Activated naive CD4-positive, alpha-beta T cell (primary cell): ENCODE measurements at regions not wholly inside any gene's neighbourhood (a gene's known extent, or its start where the extent isn't known, plus 50 kb on each side); places are given as distances from the start of the nearest gene placed in this dataset.
A peak's percentile ranks its signal among the peaks of the same experiment; 100 is the strongest.

Experiments used
- DNase-seq, 4 experiments: peaks; one replicate each; lab custom pipeline; 2025; lab: John Stamatoyannopoulos, UW

DNA sequence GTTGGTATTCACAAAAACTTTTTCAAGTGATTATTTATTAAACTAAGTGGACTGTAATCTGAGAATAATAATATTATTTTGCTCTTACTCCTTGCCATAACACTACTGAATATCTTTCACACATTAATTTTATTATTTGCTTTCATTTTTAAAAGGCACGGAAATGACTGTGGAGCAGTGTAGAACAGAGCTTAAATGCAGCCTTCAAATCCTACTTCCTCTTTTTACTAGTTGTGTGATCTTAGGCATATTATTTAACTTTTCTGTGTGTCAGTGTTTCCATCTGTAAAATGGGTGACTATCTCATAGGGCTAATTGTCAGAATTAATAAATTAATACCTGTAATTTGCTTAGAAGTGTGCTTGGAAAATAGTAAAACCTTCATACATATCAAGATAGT lies 55.5 kb upstream of the SLC8A1 start:
- no peak for DNase-seq

DNA sequence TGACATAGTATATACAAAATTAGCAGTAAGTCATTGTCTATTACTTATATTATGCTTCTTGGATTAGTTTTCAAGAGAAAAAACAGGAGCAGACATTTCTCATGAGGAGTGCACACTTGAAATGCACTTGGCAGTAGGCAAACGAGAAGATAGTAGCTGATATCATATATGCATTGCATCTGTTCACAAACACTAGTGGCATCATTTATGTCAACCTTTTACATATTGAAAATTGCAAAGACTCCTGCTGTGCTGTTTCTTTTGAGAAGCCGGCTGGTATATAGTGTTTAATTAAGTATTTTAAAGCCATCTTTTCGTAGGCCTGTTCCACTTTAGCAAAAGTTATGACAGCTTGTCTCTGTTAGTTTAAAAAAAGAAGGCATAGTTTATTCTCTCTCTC lies 58.4 kb upstream of the SLC8A1 start:
- no peak for DNase-seq

DNA sequence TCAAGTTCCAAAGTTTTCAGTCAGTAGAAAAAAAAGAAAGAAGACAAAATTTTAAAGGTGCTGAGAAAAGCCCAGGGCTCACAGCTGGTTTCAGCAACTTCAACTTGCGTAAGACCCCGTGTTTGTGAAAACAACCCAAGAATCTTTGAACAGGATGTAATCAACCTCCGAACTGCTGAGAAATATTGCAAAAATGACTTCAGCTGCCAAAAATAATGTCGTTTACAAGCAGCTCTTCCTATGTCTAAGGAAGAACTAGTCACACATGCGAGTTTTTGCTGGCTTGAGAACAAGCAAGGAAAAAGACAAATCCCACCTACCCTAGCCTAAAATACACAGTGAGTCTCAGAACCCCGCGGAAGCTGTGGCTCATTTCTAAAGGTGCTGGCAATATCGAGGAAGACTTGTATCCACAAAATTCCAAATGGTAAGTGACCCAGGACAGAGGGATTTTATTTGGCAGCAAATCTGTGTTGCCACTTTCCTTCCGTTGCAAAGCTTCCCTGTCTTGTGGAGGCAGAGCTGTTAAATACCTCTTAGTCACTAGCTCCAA lies 59.8 kb upstream of the SLC8A1 start:
- no peak for DNase-seq

DNA sequence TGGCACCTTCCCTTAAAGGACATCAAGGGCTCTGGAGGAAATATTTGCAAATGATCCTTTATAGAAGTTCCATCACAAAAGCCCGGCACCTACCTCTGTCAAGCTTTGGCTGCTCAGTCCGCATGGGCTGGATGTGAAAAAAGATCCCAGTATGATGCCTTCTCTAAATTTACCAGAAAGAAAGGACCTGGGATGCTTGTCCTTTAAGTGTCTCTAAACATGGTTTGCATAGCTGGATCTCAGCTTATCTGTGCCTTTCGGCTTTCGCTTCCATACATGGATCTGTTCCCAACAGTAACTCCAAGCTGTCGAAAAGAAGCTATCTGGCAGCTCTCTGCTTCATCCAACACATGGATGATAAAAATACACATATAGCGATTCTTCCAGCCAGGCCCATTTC lies 60.4 kb upstream of the SLC8A1 start:
- no peak for DNase-seq

DNA sequence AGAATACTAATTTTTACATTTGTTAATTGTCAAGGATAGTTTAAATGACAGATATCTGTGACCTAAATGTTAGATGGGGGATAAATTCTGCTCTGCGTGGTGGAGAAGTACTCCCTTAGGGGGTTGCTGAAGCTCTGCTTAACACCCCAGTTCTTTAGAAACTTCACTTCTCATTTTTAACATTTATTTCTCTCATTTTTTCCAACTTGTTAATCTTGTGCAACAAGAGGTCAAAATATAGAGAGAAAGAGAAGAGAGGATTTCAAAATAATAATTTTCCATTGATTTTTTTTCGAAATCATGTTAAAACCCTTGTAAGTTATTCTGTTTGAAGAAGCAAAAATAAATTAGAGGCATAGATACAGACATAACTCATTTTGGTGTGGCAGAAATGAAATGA lies 61.3 kb upstream of the SLC8A1 start:
- DNase-seq, result no peak

DNA sequence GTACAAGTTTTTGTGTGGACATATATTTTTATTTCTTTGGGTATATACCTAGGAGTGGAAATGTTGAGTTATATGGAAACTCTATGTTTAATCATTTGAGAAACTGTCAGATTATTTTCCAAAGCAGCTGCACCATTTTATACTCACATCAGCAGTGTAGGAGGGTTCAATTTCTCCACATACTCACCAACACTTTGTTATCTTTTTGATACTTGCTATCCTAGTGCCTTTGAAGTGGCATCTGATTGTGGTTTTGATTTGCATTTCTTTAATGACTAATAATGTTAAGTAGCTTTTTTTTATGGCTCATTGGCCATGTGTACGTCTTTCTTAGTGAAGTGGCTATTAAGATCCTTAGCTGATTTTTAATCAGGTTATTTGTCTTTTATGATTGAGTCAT lies 64.7 kb upstream of the SLC8A1 start:
- DNase-seq, result no peak

DNA sequence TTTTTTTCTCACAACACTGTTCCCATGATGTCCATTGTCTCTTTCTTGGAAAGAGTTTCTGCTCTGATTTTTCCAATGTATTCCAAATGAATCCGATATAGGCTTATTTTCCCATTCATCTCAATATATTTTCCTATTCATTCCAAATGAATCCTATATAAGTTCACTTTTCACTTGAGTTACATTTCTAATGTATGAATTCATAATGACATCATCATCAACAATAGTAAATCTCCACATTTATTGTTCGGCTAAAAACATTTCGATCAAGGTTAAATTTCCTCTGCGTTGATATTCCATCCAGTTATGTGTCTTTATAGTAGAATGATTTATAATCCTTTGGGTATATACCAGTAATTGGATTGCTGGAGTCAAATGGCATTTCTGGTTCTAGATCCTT lies 76.7 kb upstream of the SLC8A1 start:
- DNase-seq, result no peak

DNA sequence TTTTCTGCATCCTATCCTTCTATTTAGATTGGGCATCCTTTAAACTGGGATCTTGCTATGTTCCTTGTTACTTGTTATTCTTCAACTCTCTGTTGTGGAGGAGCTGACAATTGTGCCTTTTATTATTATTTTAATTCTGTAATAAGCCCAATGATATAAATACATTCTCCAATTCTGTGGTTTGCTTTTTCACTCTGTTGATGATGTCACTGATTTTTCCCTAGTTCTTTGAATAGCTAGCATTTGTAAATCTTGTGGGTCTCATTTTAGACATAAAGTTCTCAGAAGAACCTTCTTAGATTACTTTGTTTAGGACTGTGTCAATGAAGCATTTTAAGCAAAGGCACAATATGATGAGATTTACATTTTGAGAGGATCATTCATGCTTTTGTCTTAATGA lies 79.5 kb upstream of the SLC8A1 start:
- DNase-seq, result no peak

DNA sequence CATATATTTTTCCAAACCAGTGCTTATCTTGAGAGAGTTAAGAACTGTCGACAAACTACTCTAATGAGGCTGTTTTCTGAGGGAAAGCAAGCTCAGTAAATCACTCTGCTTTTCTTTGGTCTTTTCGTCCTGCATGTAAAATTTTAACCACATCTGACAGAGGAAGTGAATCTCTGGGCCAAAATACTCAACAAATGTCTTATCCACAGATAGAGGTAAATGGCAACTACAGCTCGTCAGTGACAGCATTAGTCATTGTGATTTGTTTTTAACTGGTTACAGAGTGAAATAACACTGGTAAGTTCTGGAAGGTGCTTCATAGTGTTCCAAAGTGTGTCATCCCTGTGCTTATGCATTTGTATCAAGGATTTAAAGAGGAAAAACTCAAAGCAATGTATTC lies 82.6 kb upstream of the SLC8A1 start:
- DNase-seq, result no peak

DNA sequence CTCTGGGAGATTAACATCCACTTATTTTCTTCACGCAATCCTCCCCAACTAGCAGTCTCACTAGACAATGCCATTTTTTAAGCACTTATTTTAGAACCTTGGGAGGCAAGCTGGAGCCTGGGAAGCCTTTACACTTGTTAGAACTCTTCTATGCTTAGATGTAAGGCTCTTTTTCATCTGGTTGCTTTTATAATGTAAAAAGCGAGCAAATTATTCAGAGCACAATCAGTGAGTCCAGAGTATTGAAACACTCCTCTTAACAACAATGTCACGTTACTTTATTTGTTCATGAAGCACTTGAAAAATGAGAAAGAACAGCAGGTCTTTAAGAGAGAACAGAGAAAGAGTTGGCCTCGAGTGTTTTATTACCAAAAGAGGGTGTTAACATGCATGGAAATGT lies 84.1 kb upstream of the SLC8A1 start:
- no peak for DNase-seq

DNA sequence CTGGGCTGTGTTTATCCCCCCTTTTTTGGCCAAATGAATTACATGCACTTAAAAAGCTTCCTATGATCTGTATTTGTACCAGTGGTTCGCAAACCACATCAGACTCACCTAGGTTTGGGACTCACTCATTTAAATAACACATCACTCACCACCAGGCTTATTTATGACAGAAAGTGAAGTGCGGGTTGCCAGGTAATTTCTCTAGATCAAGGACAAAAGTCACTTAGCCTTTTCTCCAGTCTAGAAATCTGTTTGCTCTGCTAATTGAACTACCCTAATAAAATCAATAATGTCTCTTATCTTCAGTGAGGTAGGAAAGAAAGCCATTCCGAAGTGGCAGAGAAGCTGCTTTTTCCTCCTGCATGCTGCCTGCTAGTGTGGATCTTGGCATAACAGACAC lies 88.1 kb upstream of the SLC8A1 start:
- no peak for DNase-seq

DNA sequence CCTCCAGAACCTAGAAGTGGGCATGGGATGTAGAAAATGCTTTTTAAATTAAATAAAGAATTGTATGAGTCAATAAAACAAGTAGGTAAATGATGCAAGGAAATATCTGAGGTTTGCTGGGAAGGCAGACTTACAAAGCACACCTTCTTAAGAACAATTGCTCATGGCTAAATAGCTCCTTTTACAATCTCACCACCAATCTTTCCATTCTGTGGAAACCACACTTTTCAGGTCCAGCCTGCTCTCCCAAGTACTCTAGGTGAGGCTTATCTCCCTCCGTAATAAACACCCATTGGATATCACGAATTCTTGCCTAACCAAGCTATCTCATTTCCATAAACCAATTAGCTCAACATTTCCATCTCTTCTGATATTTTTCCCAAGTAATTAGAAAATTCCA lies 91.5 kb upstream of the SLC8A1 start:
- no peak for DNase-seq

DNA sequence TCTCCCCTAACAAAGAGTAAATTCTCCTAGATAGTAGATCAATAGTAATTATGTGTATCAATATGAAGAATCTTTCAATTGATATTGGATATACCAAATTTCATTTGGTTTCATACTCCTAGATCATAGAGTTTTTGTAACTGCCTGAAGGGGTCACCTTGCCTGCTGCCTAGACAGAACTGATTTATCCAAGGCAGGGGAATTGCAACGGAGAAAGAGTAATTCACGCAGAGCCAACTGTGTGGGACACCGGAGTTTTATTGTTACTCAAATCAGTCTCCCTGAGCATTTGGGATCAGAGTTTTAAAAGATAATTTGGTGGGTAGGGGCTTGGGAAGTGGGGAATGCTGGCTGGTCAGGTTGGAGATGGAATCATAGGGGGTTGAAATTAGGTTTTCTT lies 92.2 kb upstream of the SLC8A1 start:
- DNase-seq, result no peak

DNA sequence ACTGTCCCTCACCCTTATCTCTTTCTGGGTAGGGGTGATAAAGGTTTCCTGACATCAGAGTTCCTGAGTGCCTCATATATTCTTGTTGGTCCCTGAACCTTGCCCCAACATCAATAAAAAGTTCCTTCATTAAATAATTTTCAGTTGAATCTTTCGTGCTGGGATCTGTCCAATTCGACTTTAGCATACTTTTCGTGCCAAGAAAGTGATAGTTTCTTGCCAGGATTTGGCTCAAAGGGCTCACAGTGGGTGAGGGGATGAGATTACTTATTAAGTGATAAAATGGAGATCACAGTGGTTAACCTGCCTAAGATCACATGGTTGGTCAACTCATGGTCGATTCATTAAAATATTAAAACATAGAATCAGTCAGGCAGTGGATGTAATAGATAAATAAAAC lies 93.8 kb upstream of the SLC8A1 start:
- DNase-seq, result no peak

DNA sequence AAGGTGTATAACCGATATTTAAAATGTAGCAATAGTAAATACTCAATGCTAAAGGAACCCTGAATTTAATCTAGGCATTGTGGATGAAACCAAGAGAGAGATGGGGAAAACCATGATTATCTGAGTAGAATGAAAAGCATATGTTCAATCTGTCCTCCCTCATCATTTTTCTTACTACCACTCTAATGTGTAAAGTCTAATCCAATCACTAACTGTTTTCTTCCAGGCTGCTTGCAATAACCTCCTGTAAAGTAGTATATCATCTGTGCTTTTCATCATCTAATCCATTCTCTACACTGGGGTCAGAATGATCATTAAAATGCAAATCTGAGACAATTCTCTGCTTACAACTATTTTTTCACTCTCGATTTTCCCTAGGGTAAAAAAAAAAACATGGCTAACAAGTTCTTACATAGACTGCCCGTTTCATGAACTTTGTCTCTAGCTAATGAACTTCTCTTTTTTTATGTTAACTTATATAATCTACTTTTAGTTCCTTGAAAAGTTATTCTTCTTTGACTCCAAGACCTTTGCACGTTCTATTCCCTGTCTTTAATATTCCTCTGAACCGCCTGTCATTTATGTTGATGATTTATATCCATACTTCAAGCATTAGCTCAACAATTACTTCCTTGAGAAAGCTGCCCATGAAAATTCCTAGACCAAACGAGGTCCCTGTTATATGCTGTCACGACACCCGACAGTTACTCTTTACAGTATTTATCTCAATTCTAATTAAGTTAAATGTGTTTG lies 94.7 kb upstream of the SLC8A1 start:
- no peak for DNase-seq

DNA sequence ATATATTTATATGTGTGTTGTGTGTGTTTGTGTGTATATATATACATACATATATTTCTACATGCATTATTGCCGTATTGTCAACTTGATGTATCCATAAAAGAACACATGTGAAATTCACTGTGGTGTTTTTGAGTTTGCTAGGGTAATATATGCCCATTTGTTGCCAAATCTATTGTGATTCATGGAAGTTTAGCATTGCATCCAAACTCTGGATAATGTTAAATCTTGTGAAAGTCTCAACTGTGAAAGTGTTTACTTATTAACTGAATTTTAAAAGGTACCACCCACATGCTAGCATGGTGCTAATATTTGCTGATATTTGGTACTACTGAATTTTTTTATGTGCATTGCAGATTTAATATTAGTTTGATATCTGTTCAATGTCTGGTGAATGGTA lies 96.6 kb upstream of the SLC8A1 start:
- DNase-seq, result no peak

DNA sequence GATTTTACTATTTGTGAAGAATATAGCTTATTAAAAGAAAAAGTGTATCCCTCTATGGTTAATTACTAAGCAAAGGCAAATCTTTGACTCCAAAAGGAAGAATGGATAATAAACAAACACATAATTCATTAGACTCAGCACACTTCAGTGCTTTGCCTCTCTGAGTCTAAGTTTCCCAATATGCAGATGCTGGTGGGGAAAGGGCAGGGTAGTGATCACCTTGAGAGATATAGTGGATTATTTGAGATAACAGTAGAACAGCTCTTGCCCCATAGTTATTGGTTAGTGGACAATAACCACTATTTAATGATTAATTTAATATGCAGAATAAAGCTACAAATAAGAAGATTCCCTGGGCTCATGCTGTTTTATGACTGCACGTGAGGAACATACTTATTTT lies 98.2 kb upstream of the SLC8A1 start:
- DNase-seq, result no peak

DNA sequence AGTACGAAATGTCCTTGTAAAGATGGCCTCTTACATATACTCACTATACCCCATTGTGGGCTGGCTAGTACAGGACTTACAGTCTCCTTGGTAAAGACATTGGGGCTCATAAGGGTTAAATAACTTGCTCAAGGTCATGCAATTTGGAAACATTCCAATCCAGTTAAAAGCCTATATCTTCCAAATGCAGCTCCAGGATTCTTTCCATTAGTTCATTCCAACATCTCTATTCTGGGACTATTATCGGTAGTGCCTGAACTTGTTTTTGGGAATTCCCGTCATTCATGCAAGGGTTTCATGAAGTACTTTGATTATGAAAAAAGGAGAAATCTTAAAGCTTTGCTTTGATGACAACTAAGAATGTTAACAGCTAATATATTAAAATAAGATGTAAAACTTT lies 99.2 kb upstream of the SLC8A1 start:
- no peak for DNase-seq

DNA sequence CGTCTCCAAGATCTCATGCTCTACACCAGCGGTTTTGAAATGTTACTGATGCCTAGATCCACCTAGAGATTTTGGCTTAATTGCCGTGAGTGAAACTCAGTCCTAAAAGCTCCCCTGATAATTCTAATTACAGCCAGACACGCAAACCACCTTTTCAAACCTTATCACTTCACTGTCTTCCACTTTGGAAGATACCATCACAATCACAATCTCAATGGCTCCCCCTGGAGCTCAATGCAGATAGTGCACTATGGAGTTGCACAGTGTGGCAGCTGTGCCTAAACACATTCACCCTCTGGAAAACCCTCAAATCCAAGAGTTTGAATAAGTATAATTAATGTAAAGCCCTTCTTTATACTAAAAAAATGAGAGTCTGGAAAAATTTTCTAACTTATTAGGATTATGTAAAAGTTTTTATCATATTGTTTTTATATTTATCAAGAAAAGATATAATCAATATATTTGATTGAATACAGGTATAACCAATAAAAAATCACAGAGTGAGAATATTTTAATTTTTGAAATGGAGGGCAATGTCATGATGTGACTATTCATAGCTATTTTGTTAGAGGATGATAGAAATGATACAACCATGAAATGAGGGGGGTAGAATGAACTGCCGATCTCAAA lies 102.9 kb upstream of the SLC8A1 start:
- peak in 2 of 4 experiments; percentile 0 to 2 for DNase-seq

DNA sequence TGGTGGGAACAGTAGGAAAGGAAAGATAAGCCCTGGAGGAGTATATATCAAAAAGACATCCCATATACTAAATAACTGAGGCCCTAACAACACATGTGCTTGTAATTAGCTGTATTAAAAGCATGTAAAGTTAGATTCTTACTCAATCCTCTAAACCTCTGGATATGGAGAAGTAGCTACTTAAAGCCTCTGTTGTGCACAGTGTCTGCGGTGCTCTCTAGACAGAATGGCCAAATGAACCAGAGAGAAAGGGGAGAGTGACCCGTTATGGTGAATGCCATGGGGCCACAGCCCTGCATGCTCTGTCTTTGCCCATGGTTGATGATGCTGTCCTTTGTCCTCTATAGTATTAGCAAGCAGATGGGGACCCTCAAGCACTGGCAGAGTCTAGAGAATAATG lies 104.4 kb upstream of the SLC8A1 start:
- DNase-seq, result no peak

DNA sequence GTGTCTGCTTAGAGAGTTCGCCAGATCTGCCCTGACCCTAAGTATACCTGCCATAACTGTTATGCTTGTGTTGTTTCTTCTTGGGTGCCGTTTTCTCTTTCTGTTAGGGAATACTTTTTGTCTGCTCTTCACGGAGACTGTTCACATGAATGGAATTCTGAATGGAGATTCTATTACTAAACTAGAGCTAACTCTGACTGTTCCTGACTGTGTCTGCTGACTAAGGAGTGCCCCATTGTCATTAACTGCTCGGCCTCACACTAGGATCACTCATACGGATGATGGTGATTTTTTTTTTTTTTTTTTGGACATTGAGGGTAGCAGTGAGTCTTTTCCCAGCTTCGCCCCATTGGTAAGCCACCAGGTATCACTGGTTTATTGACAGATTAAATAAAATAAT lies 104.8 kb upstream of the SLC8A1 start:
- no peak for DNase-seq

DNA sequence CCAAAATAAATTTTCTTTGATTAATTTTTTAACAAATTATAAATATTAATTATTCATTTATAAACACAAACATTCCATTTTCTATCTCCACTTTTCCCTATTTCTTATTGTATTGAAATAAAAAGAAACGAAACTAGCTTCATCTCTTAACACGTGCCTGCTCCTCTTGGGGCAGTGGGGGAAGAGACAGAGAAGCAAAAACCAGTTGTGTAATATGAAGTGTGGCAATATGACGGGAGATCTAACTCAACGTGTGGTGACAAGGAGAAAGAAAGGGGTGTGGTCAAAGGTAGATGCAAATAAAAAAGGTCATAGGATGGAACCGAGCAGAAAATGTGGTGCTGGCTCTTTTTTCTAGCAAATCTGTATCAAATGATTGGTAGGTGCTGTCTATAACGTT lies 106.9 kb upstream of the SLC8A1 start:
- no peak for DNase-seq

DNA sequence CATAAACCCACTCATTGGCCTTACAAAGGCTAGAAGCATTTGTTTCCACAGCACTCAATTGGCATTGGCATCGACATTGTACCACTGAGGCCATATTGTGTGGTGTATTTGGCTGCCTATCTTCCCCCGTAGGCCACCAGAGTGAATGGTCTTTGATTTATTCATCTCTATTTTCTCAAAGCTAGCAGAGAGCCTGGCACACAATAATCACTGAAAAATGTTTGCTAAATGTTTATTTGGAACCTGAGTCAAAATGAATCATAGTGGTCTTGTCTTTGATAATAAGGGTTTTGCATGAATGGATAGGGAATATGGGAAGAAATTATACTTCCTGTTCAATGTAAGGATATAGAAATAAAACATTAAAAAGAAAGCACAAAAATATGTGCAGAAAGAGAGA lies 107.3 kb upstream of the SLC8A1 start:
- no peak for DNase-seq

DNA sequence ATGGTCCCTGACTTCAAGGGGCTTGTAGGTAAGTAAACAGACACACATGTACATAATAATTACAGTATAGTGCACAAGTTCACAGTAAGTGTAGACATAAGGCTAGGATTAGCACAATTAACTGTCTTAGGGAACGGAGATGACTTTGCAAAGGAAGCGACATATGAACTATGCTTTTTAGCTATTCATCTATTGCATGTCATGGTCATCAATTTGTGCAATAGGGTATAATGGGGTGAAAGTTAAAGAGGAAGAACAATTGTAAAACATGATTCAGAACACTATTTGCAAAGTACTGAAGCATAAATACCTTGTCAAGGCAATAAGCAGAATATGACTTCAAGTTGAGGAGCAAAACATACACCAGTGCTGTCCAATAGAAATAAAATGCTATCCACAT lies 112.3 kb upstream of the SLC8A1 start:
- DNase-seq, result no peak
